SK-N-MC (cell line): ENCODE measurements at regions not wholly inside any gene's neighbourhood (a gene's known extent, or its start where the extent isn't known, plus 50 kb on each side); places are given as distances from the start of the nearest gene placed in this dataset.

Source experiments
- EZH2 ChIP-seq: fragments of 200-600 bp; sonication (generic); IDR thresholded peaks from one replicate; pipeline ENCODE4 v1.6.1; 2017; ENCODE audit warnings: antibody characterized with exemption
- FOXP2 ChIP-seq: optimal IDR thresholded peaks from 2 replicates; pipeline ENCODE3; 2011; ENCODE audit warnings: mild to moderate bottlenecking, moderate library complexity; ENCODE audit not compliant: insufficient read depth; ENCODE audit errors: extremely low read length, control extremely low read depth
- POLR2AphosphoS5 ChIP-seq: IDR thresholded peaks from 2 replicates; pipeline ENCODE4 v1.6.1; 2012; ENCODE audit warnings: mild to moderate bottlenecking, low read depth, low read length, borderline replicate concordance

GRCh38 chr12:3427956-3428355, 63.0 kb upstream of the PRMT8 start:
- no peak for TF ChIP-seq POLR2AphosphoS5
- no peak for TF ChIP-seq EZH2
- no peak for TF ChIP-seq FOXP2
